Liver (tissue), 8 donors: ENCODE measurements at regions not wholly inside any gene's neighbourhood (a gene's known extent, or its start where the extent isn't known, plus 50 kb on each side); places are given as distances from the start of the nearest gene placed in this dataset.
"Not testable (repeated sequence)": the region's sequence is repeated elsewhere in the genome, so short reads cannot be mapped to it uniquely, and the experiment has no call there.

Experiments
- DNase-seq: peaks from one replicate; pipeline ENCODE4 v3.0.0-alpha.2; 2017; ENCODE audit warnings: low spot score
- H3K27ac ChIP-seq, 2 donors: one replicate each; pipeline ENCODE4 v1.7.0; 2013; ENCODE audit warnings: inconsistent platforms in 2 of 2, low read length in 2 of 2, control low read depth in 1 of 2, low read depth in 1 of 2, mild to moderate bottlenecking in 1 of 2
- H3K27me3 ChIP-seq, 4 donors: one replicate each; pipeline versions ENCODE4 v1.6.1 to v1.7.0; 2013; ENCODE audit warnings: low read length in 3 of 4, inconsistent platforms in 1 of 4, mild to moderate bottlenecking in 1 of 4, moderate library complexity in 1 of 4; ENCODE audit not compliant: control insufficient read depth in 4 of 4, insufficient read depth in 4 of 4
- H3K36me3 ChIP-seq, 4 donors: one replicate each; pipeline versions ENCODE4 v1.6.1 to v1.7.0; 2013; ENCODE audit warnings: low read length in 3 of 4, mild to moderate bottlenecking in 3 of 4, low read depth in 1 of 4, moderate library complexity in 1 of 4; ENCODE audit not compliant: control insufficient read depth in 4 of 4, insufficient read depth in 3 of 4
- H3K4me1 ChIP-seq, 4 donors: one replicate each; pipeline versions ENCODE4 v1.6.1 to v1.7.0; 2013; ENCODE audit warnings: low read length in 3 of 4, mild to moderate bottlenecking in 3 of 4, moderate library complexity in 1 of 4; ENCODE audit not compliant: control insufficient read depth in 4 of 4, insufficient read depth in 4 of 4
- H3K4me3 ChIP-seq, 3 donors: one replicate each; pipeline versions ENCODE4 v1.6.1 to v1.7.0; 2013; ENCODE audit warnings: low read length in 3 of 3, control low read depth in 1 of 3, low read depth in 1 of 3, mild to moderate bottlenecking in 1 of 3
- H3K9ac ChIP-seq, 2 donors: one replicate each; pipeline ENCODE4 v1.7.0; 2013; ENCODE audit warnings: low read length in 2 of 2, mild to moderate bottlenecking in 2 of 2, moderate library complexity in 2 of 2, control low read depth in 1 of 2, low read depth in 1 of 2
- H3K9me3 ChIP-seq, 4 donors: one replicate each; pipeline versions ENCODE4 v1.6.1 to v1.7.0; 2013; ENCODE audit warnings: low read length in 3 of 4; ENCODE audit not compliant: control insufficient read depth in 4 of 4
- CTCF ChIP-seq: fragments of 150-350 bp; IDR thresholded peaks from 2 replicates; pipeline ENCODE4 v1.5.1; 2017; ENCODE audit warnings: improper control_type of control experiment, low read depth, low read length; ENCODE audit not compliant: missing input control
- EGR1 ChIP-seq, 2 donors: IDR thresholded peaks; 2 replicates each; pipeline ENCODE4 v1.6.1; 2016 to 2018; ENCODE audit warnings: antibody characterized with exemption in 2 of 2, low read depth in 2 of 2
- FOXA1 ChIP-seq: IDR thresholded peaks from 2 replicates; pipeline ENCODE4 v1.6.1; 2016; ENCODE audit warnings: antibody characterized with exemption
- FOXA2 ChIP-seq: IDR thresholded peaks from 2 replicates; pipeline ENCODE4 v1.6.1; 2016; ENCODE audit warnings: antibody characterized with exemption
- GABPA ChIP-seq, 2 donors: IDR thresholded peaks in 1 of 2; conservative IDR thresholded peaks in 1 of 2; 2 replicates each; pipeline ENCODE4 v1.6.1; 2016; ENCODE audit warnings: antibody characterized with exemption in 2 of 2, mild to moderate bottlenecking in 1 of 2, moderate library complexity in 1 of 2
- HNF4A ChIP-seq, 2 donors: conservative IDR thresholded peaks; 2 replicates each; pipeline ENCODE4 v1.6.1; 2016; ENCODE audit warnings: antibody characterized with exemption in 2 of 2, mild to moderate bottlenecking in 2 of 2
- HNF4G ChIP-seq: IDR thresholded peaks from 2 replicates; pipeline ENCODE4 v1.6.1; 2016; ENCODE audit warnings: antibody characterized with exemption
- JUND ChIP-seq, 2 donors: IDR thresholded peaks; 2 replicates each; pipeline ENCODE4 v1.6.1; 2016; ENCODE audit warnings: antibody characterized with exemption in 2 of 2
- NR2F2 ChIP-seq: IDR thresholded peaks from 2 replicates; pipeline ENCODE4 v1.6.1; 2016; ENCODE audit warnings: antibody characterized with exemption
- RAD21 ChIP-seq, 2 donors: IDR thresholded peaks; 2 replicates each; pipeline ENCODE4 v1.6.1; 2016; ENCODE audit warnings: antibody characterized with exemption in 2 of 2, mild to moderate bottlenecking in 2 of 2
- RXRA ChIP-seq, 2 donors: IDR thresholded peaks; 2 replicates each; pipeline ENCODE4 v1.6.1; 2017 to 2018; ENCODE audit warnings: antibody characterized with exemption in 2 of 2, mild to moderate bottlenecking in 1 of 2
- SP1 ChIP-seq: IDR thresholded peaks from 2 replicates; pipeline ENCODE4 v1.6.1; 2018; ENCODE audit warnings: antibody characterized with exemption, mild to moderate bottlenecking
- TAF1 ChIP-seq: conservative IDR thresholded peaks from 2 replicates; pipeline ENCODE4 v1.6.1; 2016; ENCODE audit warnings: antibody characterized with exemption, mild to moderate bottlenecking
- YY1 ChIP-seq: IDR thresholded peaks from 2 replicates; pipeline ENCODE4 v1.6.1; 2016; ENCODE audit warnings: antibody characterized with exemption, mild to moderate bottlenecking
- ZBTB33 ChIP-seq: IDR thresholded peaks from 2 replicates; pipeline ENCODE4 v1.6.1; 2016; ENCODE audit warnings: antibody characterized with exemption
- WGBS: extraction: QIAGEN DNeasy Blood & Tissue Kit; methylation state at CpG from one replicate; pipeline ENCODE4 v1.1.7; 2013; 5-methylcytosine and 5-hydroxymethylcytosine counted together
- TF ChIP-seq, protein P1 (sequence below): IDR thresholded peaks from 2 replicates; pipeline ENCODE4 v1.6.1; 2016; ENCODE audit warnings: antibody characterized with exemption, mild to moderate bottlenecking
- TF ChIP-seq, protein P2 (sequence below): IDR thresholded peaks from 2 replicates; pipeline ENCODE4 v1.6.1; 2016; ENCODE audit warnings: antibody characterized with exemption
- TF ChIP-seq, protein P3 (sequence below): IDR thresholded peaks from 2 replicates; pipeline ENCODE4 v1.6.1; 2016; ENCODE audit warnings: antibody characterized with exemption
- donor health status: healthy.
- donor health status: healthy.
- donor health status: healthy.
- donor health status: healthy.
- donor health status: healthy.

DNA sequence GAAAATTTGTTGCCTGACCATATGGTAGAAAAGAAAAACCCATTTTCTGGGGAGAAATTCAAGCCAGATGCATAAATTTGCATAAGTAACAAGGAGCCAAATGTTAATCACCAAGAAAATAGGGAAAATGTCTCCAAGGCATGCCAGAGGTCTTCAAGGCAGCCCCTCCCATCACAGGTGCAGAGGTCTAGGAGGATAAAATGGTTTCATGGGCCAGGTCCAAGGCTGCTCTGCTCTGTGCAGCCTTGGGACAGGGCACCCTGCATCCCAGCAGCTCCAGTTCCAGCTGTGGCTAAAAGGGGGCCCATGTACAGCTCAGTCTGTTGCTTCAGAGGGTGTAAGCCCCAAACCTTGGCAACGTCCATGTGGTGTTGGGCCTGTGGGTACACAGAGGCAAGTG is 200.0 kb downstream of the LARP7 start:
- no peak for DNase-seq
- 0% methylated on average over 1 of the region's 1 CpG for WGBS
- Histone ChIP-seq H3K27ac (no peak overlapping the region), H3K36me3 (no peaks in the 10 kb centered on the region), H3K4me1 (no peaks in the 10 kb centered on the region), H3K4me3 (no peak overlapping the region), H3K27me3 (no peaks in the 10 kb centered on the region), H3K9ac (no peak overlapping the region), H3K9me3 (peaks cover 0 to 5% (median 0%) of the 10 kb centered on the region in 4 donors)
- TF ChIP-seq HNF4A (conservative IDR thresholded peaks at IDR 0.05) (no peak), RAD21 (IDR thresholded peaks at IDR 0.05) (no peak), EGR1 (IDR thresholded peaks at IDR 0.05; ENCODE audit: low read depth in 2 of 2) (no peak), JUND (IDR thresholded peaks at IDR 0.05) (no peak), NR2F2 (no peak), ZBTB33 (no peak), SP1 (no peak), FOXA2 (no peak), HNF4G (no peak), GABPA (IDR thresholded peaks at IDR 0.05 in 1 of 2, conservative IDR thresholded peaks at IDR 0.05 in 1 of 2) (no peak), CTCF (no peak), TAF1 (no peak), YY1 (no peak), FOXA1 (no peak), RXRA (IDR thresholded peaks at IDR 0.05) (no peak)
- TF ChIP-seq, protein P1, sequence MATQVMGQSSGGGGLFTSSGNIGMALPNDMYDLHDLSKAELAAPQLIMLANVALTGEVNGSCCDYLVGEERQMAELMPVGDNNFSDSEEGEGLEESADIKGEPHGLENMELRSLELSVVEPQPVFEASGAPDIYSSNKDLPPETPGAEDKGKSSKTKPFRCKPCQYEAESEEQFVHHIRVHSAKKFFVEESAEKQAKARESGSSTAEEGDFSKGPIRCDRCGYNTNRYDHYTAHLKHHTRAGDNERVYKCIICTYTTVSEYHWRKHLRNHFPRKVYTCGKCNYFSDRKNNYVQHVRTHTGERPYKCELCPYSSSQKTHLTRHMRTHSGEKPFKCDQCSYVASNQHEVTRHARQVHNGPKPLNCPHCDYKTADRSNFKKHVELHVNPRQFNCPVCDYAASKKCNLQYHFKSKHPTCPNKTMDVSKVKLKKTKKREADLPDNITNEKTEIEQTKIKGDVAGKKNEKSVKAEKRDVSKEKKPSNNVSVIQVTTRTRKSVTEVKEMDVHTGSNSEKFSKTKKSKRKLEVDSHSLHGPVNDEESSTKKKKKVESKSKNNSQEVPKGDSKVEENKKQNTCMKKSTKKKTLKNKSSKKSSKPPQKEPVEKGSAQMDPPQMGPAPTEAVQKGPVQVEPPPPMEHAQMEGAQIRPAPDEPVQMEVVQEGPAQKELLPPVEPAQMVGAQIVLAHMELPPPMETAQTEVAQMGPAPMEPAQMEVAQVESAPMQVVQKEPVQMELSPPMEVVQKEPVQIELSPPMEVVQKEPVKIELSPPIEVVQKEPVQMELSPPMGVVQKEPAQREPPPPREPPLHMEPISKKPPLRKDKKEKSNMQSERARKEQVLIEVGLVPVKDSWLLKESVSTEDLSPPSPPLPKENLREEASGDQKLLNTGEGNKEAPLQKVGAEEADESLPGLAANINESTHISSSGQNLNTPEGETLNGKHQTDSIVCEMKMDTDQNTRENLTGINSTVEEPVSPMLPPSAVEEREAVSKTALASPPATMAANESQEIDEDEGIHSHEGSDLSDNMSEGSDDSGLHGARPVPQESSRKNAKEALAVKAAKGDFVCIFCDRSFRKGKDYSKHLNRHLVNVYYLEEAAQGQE = no peak
- TF ChIP-seq, protein P2, sequence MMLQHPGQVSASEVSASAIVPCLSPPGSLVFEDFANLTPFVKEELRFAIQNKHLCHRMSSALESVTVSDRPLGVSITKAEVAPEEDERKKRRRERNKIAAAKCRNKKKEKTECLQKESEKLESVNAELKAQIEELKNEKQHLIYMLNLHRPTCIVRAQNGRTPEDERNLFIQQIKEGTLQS = no peak
- TF ChIP-seq, protein P3, sequence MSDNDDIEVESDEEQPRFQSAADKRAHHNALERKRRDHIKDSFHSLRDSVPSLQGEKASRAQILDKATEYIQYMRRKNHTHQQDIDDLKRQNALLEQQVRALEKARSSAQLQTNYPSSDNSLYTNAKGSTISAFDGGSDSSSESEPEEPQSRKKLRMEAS = no peak

GRCh38 chr4:112838015-112838414 is 201.1 kb downstream of the LARP7 start:
- DNase-seq, H3K36me3 ChIP-seq, H3K9ac ChIP-seq, H3K27me3 ChIP-seq, H3K27ac ChIP-seq, H3K4me1 ChIP-seq, H3K9me3 ChIP-seq, H3K4me3 ChIP-seq: not testable (repeated sequence)
- 76% methylated on average over 1 of the region's 1 CpG for WGBS
